GM19467 (cell line): ENCODE measurements at regions not wholly inside any gene's neighbourhood (a gene's known extent, or its start where the extent isn't known, plus 50 kb on each side); places are given as distances from the start of the nearest gene placed in this dataset.
"Not testable (repeated sequence)": the region's sequence is repeated elsewhere in the genome, so short reads cannot be mapped to it uniquely, and the experiment has no call there.

Experiments used
- ATAC-seq: cut with Tn5 transposase; IDR thresholded peaks from one replicate; pipeline ENCODE4 v1.9.1; 2021; ENCODE audit warnings: mild to moderate bottlenecking, moderate library complexity; ENCODE audit not compliant: unreplicated experiment

DNA sequence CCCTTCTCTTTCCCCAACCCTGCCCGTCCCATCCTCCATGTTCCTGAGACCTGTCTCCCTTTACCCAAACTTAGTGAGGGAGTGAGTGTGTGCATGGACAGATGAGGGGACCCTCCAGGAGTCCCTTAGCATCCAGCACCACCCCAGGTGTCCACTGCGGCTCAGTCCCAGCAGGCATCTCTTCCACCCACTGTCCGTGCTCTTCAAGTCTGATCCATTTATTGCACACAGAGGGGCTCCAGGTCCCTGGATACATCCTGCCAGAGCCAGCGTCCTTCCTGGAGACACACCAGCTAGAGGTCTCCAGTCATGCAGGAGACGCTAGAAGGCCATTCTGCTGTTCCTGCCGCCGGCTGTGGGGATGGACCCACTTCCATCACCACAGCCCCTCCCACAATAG, 239.2 kb downstream of the ADGRD1 start:
- no peak for ATAC-seq

DNA sequence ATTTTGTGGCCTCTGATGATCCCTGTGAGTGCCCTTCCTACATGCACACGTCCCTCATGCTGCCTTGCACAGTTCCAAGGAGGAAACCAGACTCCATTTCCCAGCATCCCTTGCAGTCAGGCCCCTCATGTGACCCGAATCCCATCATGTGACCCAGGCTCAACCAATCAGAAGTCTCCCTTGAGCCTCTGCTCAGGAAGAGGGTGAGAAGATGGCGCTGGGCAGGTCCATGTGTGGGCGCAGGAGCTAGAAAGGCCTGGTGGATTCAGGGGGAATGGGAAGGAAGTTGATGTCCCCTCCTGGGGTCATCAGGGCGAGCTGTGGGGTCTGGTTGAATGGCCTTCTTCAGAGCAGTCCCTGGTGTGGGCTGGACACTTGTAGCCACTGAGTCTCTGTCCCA, 240.5 kb downstream of the ADGRD1 start:
- ATAC-seq = no peak

DNA sequence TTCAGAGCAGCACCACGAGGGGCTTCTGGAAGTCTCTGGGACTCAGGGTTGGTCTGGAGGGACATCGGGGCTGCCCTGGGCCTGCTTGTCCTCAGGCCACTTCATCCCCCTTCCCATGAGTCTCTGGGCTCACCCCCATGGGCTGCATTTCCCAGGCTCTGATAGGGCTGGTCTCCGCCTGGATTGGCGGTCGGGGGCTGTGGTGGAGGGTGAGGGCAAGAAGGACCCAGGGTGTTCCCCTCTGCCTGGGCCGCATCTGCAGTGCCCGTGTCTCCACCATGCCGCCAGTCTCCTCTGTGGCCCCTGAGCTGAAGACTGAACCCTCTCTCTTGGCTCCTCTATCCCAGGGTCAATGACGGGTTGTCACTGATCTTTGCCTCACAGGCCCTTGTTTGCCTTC, 242.1 kb downstream of the ADGRD1 start:
- ATAC-seq = no peak

DNA sequence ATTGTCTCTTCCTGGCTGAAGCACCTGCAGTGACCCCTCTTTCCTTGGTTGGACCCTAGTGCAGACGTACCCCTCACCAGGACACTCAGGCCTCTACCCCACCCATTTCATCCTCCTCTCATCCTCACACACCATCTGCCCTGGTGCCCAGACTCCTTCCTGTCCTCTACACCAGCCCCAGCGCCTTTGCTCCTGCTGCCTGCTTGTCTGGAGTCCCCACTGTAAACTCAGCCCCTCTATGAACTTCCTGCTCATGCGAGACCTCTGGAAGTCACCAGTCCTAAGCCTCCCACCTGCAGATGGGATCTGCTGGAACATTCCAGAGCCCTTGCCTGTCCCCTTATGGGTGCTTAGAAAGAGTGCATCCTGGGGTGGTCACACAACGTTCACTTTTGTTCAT, 242.5 kb downstream of the ADGRD1 start:
- ATAC-seq = no peak

DNA sequence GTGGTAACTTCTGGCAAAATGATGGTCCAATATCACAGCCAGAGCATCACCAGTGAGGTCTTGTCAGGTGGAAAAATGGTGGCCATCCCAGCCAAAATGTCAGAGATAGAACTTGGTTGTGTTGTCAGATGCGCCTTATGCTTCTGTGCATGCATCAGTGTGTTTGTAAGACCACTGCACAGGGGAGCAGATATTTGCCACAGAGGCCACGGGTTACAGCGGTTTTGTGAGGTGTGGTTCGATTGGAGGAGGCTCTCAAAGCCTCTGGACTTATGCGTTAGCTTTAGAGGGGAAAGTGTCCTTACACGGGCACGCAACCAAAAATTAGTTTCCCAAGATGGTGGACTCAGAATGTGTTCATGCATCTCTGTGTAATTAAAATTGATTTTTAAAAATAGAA, 243.8 kb downstream of the ADGRD1 start:
- ATAC-seq = no peak

DNA sequence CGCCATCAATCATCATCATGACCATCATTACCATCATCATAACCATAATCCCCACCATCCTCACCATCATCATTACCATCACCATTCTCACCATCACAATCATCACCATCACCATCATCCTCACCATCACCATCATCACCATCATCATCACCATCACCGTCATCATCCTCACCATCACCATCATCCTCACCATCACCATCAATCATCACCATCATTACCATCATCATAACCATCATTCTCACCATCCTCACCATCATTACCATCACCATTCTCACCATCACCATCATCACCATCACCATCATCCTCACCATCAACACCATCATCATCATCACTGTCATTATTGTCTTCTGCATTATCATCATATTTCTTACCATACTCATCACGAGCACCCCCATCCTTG, 245.5 kb downstream of the ADGRD1 start:
- ATAC-seq = no peak

DNA sequence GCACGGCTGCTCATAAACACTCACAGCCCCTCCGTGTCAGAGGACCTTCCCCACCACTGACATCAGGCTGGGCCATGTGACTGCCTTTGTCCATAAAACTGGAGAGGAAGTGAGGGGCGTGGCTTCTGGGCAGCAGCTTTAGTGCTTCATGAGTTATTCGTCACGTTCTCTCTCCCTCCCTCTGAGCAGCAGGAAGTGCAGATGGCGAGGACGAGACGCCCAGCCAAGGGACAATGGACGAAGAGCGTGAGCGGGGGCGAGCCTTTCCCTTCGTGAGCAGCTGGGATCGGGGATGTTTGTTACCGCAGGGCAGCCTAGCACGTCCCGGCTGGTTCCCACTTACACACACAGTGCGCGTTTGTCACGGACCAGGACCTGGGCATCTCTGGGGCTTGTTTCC, 248.2 kb downstream of the ADGRD1 start:
- not testable (repeated sequence) for ATAC-seq

DNA sequence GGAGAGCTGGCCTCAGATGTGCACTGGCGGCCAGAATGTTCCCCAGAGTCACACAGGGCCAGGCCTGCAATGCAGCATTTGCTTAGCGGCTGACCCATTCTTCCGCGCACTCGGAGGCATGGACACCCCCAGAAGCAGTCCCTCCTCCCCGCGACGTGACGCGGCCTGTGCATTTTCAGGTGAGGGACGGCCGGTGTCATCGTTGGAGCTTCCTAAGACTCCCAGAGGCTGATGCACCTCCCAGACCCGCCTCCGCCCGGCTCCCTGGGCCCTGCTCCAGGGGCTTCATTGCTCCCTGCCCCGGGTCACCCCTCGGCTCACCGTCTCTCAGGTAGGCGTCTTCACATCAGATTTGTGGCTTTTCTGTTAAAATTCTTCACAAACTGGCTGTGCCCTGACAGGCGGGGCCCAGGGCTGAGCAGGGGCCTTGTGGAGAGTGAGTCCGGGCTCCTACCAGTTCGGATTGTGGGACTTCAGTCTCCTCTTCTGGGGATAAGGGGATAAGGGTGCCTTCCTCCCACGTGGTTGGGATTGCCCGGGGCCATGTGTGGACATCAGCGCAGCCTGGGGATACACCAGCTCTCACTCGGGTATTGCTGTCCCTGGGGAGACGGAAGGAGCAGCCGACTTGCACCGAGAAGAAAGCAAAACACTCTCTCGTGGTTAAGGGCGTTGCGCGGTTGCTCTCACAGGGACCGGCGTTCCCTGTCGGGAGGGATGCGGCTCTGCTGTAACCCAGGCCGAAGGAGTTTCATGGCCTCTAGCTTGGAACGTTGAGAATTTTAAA, 249.1 kb downstream of the ADGRD1 start:
- no peak for ATAC-seq

DNA sequence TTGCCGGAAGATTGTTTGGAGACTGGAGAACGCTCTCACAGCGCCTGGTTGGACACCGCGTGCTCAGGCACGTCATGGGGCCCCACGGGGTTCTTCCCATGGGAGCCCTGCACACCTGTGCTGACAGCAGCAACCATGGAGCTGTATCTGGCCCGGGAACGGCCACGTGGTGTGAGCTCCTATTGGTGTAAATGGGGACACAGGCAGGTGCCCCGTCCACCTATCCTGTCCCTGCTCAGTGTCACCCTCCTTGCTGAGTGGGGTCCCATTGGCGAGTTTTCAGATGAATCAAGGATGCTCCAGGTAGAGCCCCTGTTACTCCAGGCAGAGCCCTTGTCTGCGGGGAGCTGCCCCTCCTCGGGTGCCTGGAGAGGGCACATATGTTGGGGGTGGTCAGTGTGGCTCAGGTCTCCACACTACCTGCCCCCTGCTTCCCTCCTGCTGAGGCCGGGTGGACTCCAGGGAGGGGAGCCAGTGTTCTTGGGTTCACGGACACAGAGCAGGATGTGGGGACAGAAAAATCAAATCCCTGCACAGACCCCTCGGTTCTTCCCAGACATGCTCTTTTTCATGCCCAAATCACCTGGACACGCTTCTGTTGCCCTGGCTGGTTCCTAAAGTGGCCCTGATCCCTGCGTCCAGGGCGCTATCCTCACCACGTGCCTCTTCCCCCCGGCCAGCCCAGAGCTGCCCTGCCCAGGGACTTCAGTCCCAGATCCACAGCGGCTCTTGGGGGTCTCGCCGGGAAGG, 250.1 kb downstream of the ADGRD1 start:
- ATAC-seq = no peak

DNA sequence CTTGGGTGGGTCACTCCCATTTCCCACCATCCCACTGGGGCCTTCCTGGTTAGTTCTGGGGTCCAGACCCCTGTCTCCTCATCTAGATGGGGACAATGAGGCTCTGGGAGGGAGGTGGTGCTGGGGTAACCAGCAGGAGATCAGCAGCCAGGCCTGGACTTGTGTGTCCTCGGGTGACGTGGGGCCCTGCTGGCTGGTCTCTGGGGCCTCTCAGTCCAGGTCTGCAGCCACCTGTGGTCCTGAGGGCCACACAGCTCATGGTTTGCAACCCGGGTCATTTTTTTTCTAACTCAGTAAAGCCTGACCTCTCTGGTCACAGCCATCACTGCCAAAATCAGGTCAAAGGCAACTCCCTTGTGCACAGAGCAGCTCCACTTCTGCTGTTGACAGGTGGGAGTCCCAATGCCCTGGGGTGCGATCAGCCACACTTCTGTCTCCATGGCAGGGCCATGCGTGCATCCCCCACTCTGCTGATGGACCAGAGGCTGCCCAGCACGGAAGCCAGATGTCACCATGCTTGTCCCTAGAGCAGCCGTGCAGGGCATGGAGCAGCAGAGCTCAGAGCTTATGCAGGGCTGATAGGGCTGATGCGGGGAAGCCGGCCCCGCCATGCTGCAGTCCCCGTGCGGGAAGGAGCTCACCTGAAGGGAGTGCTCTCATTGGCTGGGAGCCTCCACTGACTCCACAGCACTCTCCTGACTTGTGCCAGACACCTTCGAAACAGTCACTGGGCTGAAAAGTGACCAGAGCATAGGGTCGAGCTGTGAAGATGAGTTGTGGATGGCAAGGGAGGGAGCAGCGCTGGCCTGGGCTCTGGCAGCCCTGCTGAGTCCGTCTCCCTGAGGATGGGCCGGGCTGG, 250.9 kb downstream of the ADGRD1 start:
- ATAC-seq = no peak

DNA sequence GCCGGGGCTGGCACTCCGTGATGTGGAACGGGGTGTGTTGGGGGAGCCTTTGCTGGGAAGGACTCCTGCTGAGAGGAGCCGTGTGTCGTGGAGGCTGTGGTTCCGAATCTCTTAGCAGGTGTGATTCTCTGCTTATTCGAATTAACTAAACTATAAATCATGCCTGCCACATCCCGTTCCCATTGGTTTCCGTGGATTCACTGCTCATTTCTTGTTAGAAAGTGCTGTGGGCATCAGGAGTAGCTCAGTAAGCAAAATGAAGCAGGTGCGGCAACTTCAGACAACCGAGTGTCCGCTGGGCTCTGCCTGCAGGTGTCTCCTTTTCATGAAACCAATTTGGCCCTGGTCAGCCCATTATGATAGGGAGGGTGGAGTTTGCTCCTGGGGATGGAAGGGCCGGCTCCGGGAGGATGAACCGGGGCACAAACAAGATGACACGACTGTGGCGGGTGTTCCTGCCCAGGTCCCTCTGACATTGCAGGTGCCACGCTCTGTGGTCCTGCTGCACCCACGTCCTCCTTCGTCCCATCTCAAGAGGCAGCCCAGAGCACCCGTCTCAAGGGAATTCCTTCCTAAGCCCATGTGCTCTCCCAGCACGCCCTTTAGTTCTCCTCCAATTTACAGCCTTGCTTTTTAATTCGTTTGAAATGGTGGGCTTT, 251.7 kb downstream of the ADGRD1 start:
- ATAC-seq = not testable (repeated sequence)

DNA sequence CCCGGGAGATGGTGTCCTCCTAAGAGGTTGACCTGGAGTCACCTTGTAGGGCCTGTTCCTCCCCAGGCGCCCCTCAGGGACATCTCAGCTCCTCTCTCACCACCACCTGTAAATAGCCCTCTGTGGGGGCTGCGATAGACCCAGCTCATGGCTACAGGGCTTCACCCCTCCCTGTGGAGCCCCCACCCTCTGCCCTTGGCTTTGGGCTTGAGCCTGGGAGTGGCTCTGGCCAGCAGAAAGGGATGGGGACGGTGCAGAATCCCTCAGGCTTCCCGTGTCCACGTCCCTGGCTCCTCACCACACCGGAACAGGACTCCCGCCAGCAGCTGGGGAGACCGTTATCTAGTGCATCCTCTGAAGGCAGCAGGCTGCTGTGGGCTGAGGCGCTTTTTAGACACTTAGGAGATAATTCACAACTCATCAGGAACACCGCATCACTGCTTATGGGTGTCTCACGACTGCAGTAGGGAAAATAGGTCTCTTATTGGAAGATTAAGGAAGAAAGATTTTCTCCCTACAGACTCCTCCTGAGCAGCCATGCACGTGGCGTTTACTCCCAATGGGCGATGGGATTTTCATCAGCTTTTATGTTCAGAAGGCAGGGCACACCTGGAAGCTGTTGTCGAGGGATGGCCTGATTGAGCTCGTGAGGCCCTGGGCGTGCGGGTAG, 253.1 kb downstream of the ADGRD1 start:
- not testable (repeated sequence) for ATAC-seq

DNA sequence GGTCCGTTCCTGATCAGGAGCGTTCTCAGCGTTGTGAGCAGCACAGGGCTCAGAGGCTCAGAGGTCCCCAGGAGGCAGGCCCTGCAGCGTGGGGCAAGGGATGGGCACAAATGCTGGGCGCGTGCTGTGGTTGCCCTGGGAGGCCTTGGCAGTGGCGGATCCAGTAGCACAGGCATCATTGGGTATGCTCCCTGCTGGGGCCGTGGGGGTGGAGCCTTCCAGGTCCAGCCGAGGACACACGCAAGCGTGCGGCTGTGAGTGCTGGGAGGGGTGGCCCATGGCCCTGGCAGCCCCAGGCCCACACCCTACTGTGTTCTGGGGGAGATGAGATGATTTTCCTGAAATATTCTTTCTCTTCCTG, 253.6 kb downstream of the ADGRD1 start:
- not testable (repeated sequence) for ATAC-seq

DNA sequence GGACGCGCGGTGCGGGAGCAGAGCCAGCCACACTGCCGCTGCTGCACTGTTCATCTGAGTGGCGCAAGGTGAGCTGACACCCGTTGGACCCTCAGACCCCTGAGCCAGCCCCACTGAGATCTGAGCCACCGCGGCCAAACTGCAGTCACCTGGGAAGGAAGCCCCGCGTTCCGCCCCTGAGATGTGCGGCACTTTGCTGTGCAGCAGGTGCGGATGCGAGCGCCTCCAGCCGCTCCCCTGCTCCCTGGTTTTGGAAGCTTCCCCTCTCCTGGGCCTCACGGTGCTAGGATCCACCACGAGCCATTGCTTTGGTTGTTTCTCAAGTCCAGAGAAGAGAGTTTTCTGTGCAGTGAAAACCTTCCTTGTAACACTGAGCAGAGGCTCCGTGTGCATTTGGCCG, 254.1 kb downstream of the ADGRD1 start:
- ATAC-seq = not testable (repeated sequence)

DNA sequence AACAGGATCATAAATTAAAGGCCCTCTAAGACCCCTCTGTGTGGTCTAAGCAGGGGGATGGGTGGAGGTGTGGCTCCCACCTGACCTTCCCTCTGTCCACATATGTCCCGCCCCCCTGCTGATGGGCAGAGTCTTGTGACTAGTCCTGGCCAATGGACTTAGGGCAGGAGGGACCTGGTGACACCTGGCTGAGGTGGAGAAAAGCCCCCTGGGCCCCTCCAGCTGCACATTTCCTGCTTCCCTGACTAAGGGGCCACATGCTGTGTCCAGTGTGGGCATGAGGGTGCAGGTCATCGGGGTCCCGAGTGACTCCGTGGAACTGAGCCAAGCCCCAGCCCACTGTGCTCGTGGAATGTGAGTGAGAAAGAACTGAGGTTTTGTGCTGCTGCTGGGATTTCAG, 254.7 kb downstream of the ADGRD1 start:
- ATAC-seq = no peak

DNA sequence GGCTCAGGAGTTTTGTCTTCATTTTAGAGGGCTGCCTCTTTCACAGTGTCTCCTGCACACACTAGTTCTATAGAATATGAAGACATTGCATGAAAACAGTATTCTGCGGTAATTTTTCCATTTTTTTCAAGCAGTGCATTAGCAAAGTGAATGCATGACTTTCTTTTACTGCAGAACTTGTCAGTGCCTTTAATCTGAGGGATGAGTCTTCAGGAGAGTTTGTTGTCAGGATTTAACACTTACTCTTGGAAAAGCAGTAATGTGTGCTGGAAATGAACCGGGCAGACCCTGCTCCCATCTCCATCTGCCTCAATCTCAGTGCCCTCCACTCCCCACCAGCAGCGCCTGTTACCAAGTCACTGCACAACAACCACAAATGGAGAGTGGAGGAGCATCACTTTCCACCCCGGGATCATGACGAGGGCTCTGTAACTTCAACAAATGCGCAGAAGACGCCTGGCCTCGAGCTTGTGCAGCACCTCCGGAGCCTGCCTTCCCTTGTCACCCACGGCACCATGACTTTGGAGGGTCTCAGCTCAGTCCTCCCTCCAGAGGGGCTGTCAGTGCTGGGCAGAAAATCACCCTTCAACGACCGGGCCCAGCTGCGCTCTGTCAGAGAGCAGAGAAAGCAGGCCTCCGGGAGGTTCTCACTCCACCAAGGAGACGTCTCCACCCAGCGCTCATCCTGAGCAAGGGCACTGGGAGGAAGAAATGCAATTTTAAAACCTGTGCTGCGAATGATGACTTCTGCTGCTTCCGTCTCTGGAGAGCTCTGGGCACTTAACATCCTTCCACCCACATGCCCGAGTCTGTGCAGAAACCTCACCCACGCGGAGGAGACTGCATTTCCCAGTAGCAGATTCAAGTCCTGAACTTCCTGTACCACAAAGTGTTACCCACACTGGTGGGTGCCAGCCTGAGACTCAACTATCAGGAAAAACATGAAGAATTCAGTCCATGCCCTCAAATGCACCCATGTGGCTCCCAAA, 255.7 kb downstream of the ADGRD1 start:
- no peak for ATAC-seq

DNA sequence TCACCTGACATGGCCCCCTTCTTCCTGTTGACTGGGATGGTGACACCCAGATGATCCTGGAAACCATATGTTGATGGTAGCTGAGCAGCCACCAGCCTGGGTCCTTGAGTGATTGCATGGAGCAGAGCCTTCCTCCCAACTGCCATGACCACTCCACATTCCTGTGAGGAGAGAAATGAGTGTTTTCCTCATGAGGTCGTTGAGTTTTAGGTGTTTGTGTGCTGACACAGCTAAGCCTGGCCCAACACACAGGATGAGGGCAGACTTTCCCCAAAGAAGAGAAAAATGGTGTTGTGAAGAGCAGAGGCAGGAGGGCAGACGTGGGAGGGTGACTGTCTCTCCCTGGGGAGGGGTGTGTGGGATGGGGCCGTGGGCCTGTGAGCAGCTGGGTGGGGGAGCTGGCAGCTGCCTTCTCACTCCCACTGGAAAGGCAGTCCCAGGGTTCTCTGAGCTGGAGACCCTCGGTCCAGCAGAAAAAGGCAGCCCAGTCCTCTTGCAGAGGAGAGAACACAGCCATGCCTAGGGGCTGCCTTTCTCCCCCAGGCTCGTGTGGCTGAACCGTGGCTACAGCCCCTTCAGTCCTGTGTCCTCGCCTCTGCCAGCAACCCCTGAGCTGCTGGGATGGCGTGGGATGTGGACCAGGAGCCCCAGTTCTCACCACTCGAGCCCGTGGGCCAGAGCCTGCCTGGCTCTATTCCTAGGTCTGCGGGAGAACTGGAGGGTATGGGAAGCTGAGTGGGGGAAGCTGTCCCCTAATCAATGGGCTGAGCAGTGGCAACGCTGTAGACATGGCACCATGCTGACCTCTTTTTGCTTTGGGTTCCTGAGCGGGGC, 257.0 kb downstream of the ADGRD1 start:
- ATAC-seq = no peak

DNA sequence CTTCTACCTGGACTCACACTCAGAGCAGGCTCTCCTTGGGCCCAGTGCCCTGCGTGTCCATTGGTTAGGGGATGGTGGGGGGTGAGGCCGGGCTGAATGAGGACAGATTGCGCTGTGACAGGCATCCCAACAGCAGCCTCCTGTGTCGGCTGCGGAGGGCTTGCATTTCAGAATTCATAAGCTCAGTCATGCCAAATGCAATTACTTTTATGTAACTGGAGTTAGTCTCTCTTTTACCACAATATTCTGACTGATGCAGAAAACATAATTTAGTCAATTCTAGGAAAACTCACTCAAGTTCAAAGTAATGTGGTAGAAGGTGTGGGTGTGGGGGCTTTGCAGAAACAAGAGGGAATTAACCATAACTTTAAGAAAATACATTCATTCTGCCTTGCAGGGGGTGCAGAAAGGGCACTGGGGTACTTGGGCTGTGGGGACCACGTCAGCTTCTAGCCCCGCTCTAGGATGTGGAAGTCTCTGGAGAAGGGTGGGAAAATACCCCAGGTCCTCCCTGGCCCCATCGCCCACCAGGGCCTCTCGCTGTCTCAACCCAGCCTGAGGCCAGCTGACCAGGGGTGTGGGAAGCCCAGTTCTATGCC, 257.7 kb downstream of the ADGRD1 start:
- ATAC-seq = no peak
